ENCODE measurements at regions not wholly inside any gene's neighbourhood (a gene's known extent, or its start where the extent isn't known, plus 50 kb on each side); places are given as distances from the start of the nearest gene placed in this dataset.
"Not testable (repeated sequence)": the region's sequence is repeated elsewhere in the genome, so short reads cannot be mapped to it uniquely, and the experiment has no call there.

- H3K4me1 ChIP-seq (ENCODE audit: control insufficient read depth, insufficient read depth, low read length), result peaks cover 4% of the 10 kb centered on the region
- DNase-seq, result no peak
- H3K4me3 Mint-ChIP-seq, result no peak overlapping the region
- H3K36me3 ChIP-seq (ENCODE audit: control insufficient read depth, insufficient read depth, low read length), result no peaks in the 10 kb centered on the region
- no peak overlapping the region for H3K27ac Mint-ChIP-seq
- no peaks in the 10 kb centered on the region for H3K36me3 Mint-ChIP-seq (ENCODE audit: low read depth)
- H3K9me3 Mint-ChIP-seq, result no peaks in the 10 kb centered on the region
- no peak for TF ChIP-seq CTCF (conservative IDR thresholded peaks at IDR 0.05)
- no peaks in the 10 kb centered on the region for H3K27me3 ChIP-seq (ENCODE audit: control insufficient read depth, insufficient read depth, low read length, poor library complexity, severe bottlenecking)
- H3K27ac ChIP-seq (ENCODE audit: low read depth, low read length), result no peak overlapping the region
- no peak overlapping the region for H3K4me3 ChIP-seq (ENCODE audit: low read length)
- H3K9ac ChIP-seq (ENCODE audit: extremely low read depth, low read length, poor library complexity, severe bottlenecking), result no peak overlapping the region
- H3K4me1 Mint-ChIP-seq, result peaks cover 9% of the 10 kb centered on the region
- peaks cover 4% of the 10 kb centered on the region for H3K27me3 Mint-ChIP-seq (ENCODE audit: insufficient read depth)
- WGBS, 2 experiments (ENCODE audit: insufficient coverage in 1 of 2, insufficient read length in 1 of 2), result 98 to 100% methylated on average over 2 of the region's 2 CpGs
- no peaks in the 10 kb centered on the region for H3K9me3 ChIP-seq (ENCODE audit: control insufficient read depth, low read length)
Observed at GRCh38 chr6:90457867-90458259, 129.0 kb downstream of the MAP3K7 start.

DNA sequence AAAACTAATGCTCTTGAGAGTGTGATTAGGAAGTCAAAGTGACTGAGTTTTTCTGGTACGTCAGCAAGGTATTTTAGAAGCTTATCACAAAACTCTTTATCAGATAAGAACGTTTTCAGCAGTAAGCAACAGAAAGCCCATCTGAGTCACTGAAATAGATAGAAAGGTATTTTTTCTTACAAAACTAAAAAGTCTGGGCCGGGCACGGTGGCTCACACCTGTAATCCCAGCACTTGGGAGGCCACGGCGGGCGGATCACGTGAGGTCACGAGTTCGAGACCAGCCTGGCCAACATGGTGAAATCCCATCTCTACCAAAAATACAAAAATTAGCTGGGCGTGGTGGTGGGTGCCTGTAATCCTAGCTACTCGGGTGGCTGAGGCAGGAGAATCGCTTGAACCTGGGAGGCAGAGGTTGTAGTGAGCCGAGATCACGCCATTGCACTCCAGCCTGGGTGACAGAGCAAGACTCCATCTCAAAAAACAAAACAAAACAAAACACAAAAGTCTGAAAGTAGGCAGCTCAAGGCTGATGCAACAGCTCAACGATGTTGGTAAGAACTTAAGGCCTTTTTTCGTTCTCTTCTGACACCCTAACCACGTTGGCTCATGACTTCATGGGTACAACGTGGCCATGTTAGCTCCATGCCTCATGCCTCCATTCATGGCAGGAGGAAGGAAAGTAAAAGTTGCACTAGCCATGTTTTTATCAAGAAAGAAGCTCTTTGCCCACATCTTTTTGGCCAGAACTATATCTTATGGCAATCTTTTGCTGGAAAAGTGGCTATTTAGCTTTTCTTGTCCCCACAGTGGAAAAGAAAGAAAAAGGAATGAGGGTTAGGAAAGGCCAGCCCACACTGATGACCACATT lies 129.6 kb downstream of the MAP3K7 start:
- not testable (repeated sequence) for H3K9me3 Mint-ChIP-seq; H3K27ac ChIP-seq (ENCODE audit: low read depth, low read length); DNase-seq; H3K4me3 ChIP-seq (ENCODE audit: low read length); H3K36me3 Mint-ChIP-seq (ENCODE audit: low read depth); H3K4me1 Mint-ChIP-seq; H3K27ac Mint-ChIP-seq; H3K36me3 ChIP-seq (ENCODE audit: control insufficient read depth, insufficient read depth, low read length); H3K4me1 ChIP-seq (ENCODE audit: control insufficient read depth, insufficient read depth, low read length); H3K9me3 ChIP-seq (ENCODE audit: control insufficient read depth, low read length); H3K27me3 ChIP-seq (ENCODE audit: control insufficient read depth, insufficient read depth, low read length, poor library complexity, severe bottlenecking); H3K27me3 Mint-ChIP-seq (ENCODE audit: insufficient read depth); H3K4me3 Mint-ChIP-seq; H3K9ac ChIP-seq (ENCODE audit: extremely low read depth, low read length, poor library complexity, severe bottlenecking)
- WGBS, 2 experiments (ENCODE audit: insufficient coverage in 1 of 2, insufficient read length in 1 of 2), result 88 to 89% methylated on average over 7 to 19 of the region's 19 CpGs

DNA sequence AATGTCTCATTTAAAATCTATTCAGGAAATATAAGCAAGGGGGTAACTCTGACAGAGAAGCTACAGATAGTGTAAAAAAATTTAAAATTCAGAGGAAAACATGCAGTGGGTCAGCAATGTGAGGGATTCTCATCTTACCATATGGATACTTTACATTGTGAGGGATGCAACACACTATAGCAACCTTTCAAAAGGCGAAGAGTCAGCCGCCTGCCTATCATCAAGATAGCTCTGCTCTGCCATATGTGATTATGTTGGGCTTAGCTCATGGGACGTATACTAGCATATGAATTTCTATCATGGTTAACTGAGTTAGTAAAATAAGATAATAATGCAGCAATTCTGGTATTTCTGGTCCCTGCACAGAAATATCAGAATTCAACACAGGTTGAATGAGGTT lies 130.9 kb downstream of the MAP3K7 start:
- no peak overlapping the region for H3K4me3 Mint-ChIP-seq
- peaks cover 4% of the 10 kb centered on the region for H3K27me3 Mint-ChIP-seq (ENCODE audit: insufficient read depth)
- Histone ChIP-seq H3K4me1 (ENCODE audit: control insufficient read depth, insufficient read depth, low read length) (peaks cover 4% of the 10 kb centered on the region), H3K27ac (ENCODE audit: low read depth, low read length) (no peak overlapping the region), H3K9me3 (ENCODE audit: control insufficient read depth, low read length) (no peaks in the 10 kb centered on the region), H3K4me3 (ENCODE audit: low read length) (no peak overlapping the region), H3K36me3 (ENCODE audit: control insufficient read depth, insufficient read depth, low read length) (no peaks in the 10 kb centered on the region), H3K9ac (ENCODE audit: extremely low read depth, low read length, poor library complexity, severe bottlenecking) (no peak overlapping the region), H3K27me3 (ENCODE audit: control insufficient read depth, insufficient read depth, low read length, poor library complexity, severe bottlenecking) (no peaks in the 10 kb centered on the region)
- TF ChIP-seq CTCF (conservative IDR thresholded peaks at IDR 0.05), result no peak
- H3K4me1 Mint-ChIP-seq, result peaks cover 9% of the 10 kb centered on the region
- WGBS, 2 experiments (ENCODE audit: insufficient coverage in 1 of 2, insufficient read length in 1 of 2), result 94 to 100% methylated on average over 1 to 3 of the region's 3 CpGs
- H3K36me3 Mint-ChIP-seq (ENCODE audit: low read depth), result no peaks in the 10 kb centered on the region
- no peak for DNase-seq
- no peak overlapping the region for H3K27ac Mint-ChIP-seq
- no peaks in the 10 kb centered on the region for H3K9me3 Mint-ChIP-seq
